HG03442 (cell line): ENCODE measurements at regions not wholly inside any gene's neighbourhood (a gene's known extent, or its start where the extent isn't known, plus 50 kb on each side); places are given as distances from the start of the nearest gene placed in this dataset.
"Not testable (repeated sequence)": the region's sequence is repeated elsewhere in the genome, so short reads cannot be mapped to it uniquely, and the experiment has no call there.

ENCODE experiments used
- ATAC-seq: cut with Tn5 transposase; IDR thresholded peaks from one replicate; pipeline ENCODE4 v1.9.1; 2021; ENCODE audit warnings: mild to moderate bottlenecking, moderate library complexity; ENCODE audit not compliant: unreplicated experiment

- ATAC-seq: no peak
These were observed 298.6 kb downstream of the C6orf118 start for GRCh38 chr6:165010556-165011535.

- no peak for ATAC-seq
These were observed 300.4 kb downstream of the C6orf118 start for GRCh38 chr6:165008971-165009370.

GRCh38 chr6:165002866-165003265 is 306.5 kb downstream of the C6orf118 start:
- no peak for ATAC-seq

- ATAC-seq: no peak
These were observed 307.0 kb downstream of the C6orf118 start for GRCh38 chr6:165002358-165002757.

GRCh38 chr6:165001502-165002157 is 307.8 kb downstream of the C6orf118 start:
- no peak for ATAC-seq

- no peak for ATAC-seq
These were observed 311.1 kb downstream of the C6orf118 start for GRCh38 chr6:164998297-164998696.

- ATAC-seq: no peak
These were observed 312.6 kb downstream of the C6orf118 start for GRCh38 chr6:164996838-164997237.

- no peak for ATAC-seq
These were observed 317.8 kb downstream of the C6orf118 start for GRCh38 chr6:164991573-164991972.

GRCh38 chr6:164990901-164991300 is 318.5 kb downstream of the C6orf118 start:
- ATAC-seq: no peak

GRCh38 chr6:164982389-164982788 is 327.0 kb downstream of the C6orf118 start:
- no peak for ATAC-seq

GRCh38 chr6:164967102-164967501 is 342.3 kb downstream of the C6orf118 start:
- no peak for ATAC-seq

GRCh38 chr6:164962805-164963204 is 346.6 kb downstream of the C6orf118 start:
- no peak for ATAC-seq

- no peak for ATAC-seq
These were observed 362.2 kb downstream of the C6orf118 start for GRCh38 chr6:164947164-164947563.

- ATAC-seq: no peak
These were observed 367.1 kb downstream of the C6orf118 start for GRCh38 chr6:164942271-164942670.

- ATAC-seq: not testable (repeated sequence)
These were observed 376.1 kb downstream of the C6orf118 start for GRCh38 chr6:164933238-164933794.

GRCh38 chr6:164929408-164929977 is 379.9 kb downstream of the C6orf118 start:
- no peak for ATAC-seq

GRCh38 chr6:164928728-164929407 is 380.5 kb downstream of the C6orf118 start:
- no peak for ATAC-seq

GRCh38 chr6:164928057-164928727 is 381.2 kb downstream of the C6orf118 start:
- ATAC-seq: no peak

GRCh38 chr6:164927288-164928056 is 381.9 kb downstream of the C6orf118 start:
- ATAC-seq: peak; percentile 91
